ENCODE measurements at regions not wholly inside any gene's neighbourhood (a gene's known extent, or its start where the extent isn't known, plus 50 kb on each side); places are given as distances from the start of the nearest gene placed in this dataset.
"Not testable (repeated sequence)": the region's sequence is repeated elsewhere in the genome, so short reads cannot be mapped to it uniquely, and the experiment has no call there.

DNA sequence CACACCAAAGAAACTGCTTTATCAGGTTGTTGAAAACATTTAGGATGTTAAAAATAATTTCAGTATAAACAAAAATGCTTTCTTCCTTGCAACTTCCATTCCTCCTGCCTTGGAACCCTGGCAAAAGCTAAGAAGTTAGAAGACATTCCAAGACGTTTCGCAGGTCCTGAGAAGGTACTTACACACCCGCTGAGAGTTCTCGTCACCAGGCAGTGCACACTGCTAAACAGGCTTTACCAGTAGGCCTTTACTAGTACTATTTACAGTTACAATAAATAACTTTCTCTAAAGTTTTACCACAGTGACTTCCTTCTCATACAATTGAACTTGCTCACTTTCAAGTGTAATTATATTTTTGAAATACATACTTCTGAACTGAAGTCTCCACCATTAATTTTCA lies 81.4 kb upstream of the RPS6KA2 start:
- in situ Hi-C loops (cut with MboI; ENCODE audit: low sequenced_read_pairs) = no loop called here

DNA sequence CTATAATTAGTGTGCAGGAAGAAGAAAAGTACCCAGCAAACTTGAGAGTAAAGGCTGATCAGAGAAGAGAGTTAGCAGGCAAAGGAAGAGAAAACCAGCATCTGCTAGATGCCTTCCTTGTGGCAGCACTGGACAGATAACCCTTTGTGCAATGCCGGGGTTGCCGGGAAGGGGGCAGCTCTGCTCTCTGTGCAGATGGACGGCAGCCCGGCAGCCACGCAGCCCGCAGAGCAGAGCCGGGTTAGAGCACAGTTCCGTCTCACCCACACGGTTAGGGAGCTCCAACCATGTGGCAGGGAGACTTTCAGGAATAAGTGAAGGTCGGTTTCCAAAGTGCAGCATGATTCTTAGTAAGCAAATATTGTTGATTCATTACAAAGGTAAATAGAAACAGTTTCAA lies 80.0 kb upstream of the RPS6KA2 start:
- in situ Hi-C loops (cut with MboI; ENCODE audit: low sequenced_read_pairs) = no loop called here

DNA sequence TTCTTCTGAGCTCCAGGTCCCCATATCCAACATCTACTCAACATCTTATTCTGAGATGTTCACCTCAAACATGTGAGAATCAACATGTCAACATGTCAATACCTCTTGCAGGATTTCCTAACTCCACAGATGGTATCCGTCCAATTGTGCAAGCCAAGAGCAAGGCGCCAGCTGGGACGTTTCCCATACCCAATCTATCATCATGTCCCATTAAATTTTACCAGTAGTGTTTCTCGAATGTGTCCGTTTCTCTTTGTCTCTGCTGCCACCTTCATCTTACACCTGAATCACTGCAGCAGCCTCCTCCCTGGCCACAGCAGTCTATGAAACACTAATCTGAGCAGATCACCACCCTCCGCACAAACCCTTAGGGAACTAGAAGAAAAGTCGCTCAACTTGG lies 78.0 kb upstream of the RPS6KA2 start:
- in situ Hi-C loops (cut with MboI; ENCODE audit: low sequenced_read_pairs) = no loop called here

- in situ Hi-C loops (cut with MboI; ENCODE audit: low sequenced_read_pairs) = no loop called here
Observed at GRCh38 chr6:166704171-166704570, 77.1 kb upstream of the RPS6KA2 start.

- in situ Hi-C loops (cut with MboI; ENCODE audit: low sequenced_read_pairs) = no loop called here
Observed at GRCh38 chr6:166703149-166703710, 76.2 kb upstream of the RPS6KA2 start.

DNA sequence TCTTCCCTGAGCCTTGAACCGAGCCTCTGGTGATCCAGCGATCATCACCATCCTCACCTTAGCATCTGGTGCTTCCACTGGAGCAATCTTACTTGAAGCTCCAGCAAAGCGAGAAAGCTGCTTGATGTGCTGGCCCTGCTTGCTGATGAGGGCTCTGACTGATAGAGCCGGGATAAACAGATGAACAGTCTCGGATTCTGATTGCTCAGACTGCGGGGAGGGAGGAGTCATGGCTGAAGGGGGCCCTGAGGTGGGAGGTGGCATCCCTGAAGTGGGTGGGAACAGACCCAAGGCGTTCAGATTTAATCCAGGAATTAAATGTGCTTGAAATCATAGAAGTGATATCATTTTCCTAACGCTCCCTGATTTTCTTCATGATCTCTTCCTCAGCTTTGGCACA lies 74.4 kb upstream of the RPS6KA2 start:
- in situ Hi-C loops (cut with MboI; ENCODE audit: low sequenced_read_pairs) = not testable (repeated sequence)

DNA sequence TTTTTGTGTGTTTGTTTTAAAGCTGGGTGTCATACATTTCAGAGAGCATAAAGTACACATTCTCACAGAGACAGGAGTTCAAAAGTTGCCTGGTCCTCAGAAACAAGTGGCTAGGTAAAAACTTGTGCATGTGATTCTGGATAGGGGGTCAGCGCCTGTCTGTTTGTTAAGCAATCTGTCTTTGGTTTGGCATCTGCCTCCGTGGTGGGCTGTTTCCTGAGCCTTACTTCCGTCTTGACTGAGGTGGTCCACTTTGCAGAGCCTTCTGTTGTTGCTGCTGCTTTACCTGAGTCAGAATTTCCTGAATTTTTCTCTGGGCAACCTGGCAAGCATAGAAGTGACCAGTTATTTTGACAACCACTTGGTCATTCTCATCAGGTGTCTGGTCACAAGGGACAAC lies 73.8 kb upstream of the RPS6KA2 start:
- in situ Hi-C loops (cut with MboI; ENCODE audit: low sequenced_read_pairs) = not testable (repeated sequence)

DNA sequence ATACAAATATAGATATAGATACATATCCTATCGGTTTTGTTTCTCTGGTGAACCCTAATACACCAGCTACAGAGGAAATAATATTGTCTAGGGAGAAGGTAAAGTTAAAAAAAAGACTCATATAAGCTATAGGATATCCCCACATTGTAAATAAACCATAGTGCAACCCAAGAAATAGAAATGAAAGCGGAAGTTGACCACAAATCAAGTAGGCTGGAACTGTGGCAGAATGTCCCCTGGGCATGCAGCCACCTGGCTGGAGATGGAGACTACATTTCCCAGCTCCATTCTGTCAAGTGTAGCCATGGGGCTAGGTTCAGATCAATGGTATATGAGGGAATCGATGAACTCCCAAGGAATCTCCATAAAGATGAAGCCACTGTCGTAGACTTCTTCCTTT lies 70.1 kb upstream of the RPS6KA2 start:
- in situ Hi-C loops (cut with MboI; ENCODE audit: low sequenced_read_pairs) = no loop called here

- in situ Hi-C loops (cut with MboI; ENCODE audit: low sequenced_read_pairs) = no loop called here
Observed at GRCh38 chr6:166693880-166694279, 66.8 kb upstream of the RPS6KA2 start.

- in situ Hi-C loops (cut with MboI; ENCODE audit: low sequenced_read_pairs) = no loop called here
Observed at GRCh38 chr6:166692723-166693302, 65.8 kb upstream of the RPS6KA2 start.

DNA sequence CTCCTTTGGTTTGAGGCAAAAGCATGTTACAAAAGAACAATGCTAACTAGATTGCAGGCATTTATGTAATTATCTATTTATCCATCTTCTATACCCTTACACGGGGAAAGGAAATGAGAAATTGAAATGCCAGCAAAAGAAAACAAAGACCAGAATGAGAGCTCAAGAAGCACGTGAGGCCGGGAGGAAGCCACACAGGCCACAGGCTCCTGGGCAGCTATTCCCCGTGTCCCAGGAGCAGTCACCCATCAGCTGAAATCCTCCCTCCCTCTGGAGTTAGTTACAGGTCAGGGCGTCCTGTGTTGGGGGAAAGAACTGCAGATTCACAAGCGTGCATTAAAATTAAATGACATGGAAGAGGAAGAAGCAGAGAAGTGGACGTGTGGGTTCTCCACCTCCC lies 64.7 kb upstream of the RPS6KA2 start:
- in situ Hi-C loops (cut with MboI; ENCODE audit: low sequenced_read_pairs) = no loop called here

- in situ Hi-C loops (cut with MboI; ENCODE audit: low sequenced_read_pairs) = no loop called here
Observed at GRCh38 chr6:166691199-166691598, 64.1 kb upstream of the RPS6KA2 start.

GRCh38 chr6:166689687-166690086 lies 62.6 kb upstream of the RPS6KA2 start:
- in situ Hi-C loops (cut with MboI; ENCODE audit: low sequenced_read_pairs) = no loop called here

- in situ Hi-C loops (cut with MboI; ENCODE audit: low sequenced_read_pairs) = no loop called here
Observed at GRCh38 chr6:166688901-166689300, 61.9 kb upstream of the RPS6KA2 start.

GRCh38 chr6:166687879-166688205 lies 60.8 kb upstream of the RPS6KA2 start:
- in situ Hi-C loops (cut with MboI; ENCODE audit: low sequenced_read_pairs) = no loop called here

- in situ Hi-C loops (cut with MboI; ENCODE audit: low sequenced_read_pairs) = no loop called here
Observed at GRCh38 chr6:166687070-166687878, 60.2 kb upstream of the RPS6KA2 start.

- in situ Hi-C loops (cut with MboI; ENCODE audit: low sequenced_read_pairs) = no loop called here
Observed at GRCh38 chr6:166686317-166686716, 59.3 kb upstream of the RPS6KA2 start.

DNA sequence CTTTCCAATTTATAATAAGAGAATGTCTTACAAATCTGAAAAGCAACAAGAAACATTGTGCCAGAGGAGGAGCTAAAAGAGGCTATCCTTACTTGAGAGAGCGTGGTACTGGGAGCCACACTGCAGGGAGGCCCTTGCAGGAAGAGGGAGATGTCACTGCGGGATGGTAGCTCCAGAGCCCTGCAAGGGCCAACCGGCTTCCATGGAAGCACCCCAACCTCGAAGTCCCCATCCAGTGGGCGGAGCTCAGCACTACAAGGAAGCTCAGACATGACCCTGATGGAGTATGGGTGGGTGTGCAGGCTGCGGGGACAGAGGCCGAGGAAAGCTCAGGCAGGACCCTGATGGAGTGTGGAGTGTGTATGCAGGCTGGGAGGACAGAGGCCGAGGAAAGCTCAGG lies 57.8 kb upstream of the RPS6KA2 start:
- in situ Hi-C loops (cut with MboI; ENCODE audit: low sequenced_read_pairs) = no loop called here

DNA sequence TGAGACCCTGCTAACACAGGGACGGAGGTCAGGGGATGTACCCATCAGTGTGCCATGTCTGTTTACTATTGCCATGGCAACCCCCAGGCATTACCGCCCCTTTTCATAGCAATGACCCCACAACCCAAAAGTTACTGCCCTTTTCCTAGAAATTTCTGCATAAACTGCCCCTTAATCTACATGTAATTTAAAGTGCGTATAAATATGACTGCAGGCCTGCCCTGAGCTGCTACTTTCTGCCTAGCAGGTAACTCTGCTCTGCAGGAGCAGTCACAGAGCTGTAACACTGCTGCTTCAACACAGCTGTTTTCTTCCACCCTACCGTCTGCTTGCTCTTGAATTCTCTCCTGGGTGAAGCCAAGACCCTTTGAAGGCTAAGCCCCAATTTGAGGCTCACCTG lies 57.1 kb upstream of the RPS6KA2 start:
- in situ Hi-C loops (cut with MboI; ENCODE audit: low sequenced_read_pairs) = no loop called here

DNA sequence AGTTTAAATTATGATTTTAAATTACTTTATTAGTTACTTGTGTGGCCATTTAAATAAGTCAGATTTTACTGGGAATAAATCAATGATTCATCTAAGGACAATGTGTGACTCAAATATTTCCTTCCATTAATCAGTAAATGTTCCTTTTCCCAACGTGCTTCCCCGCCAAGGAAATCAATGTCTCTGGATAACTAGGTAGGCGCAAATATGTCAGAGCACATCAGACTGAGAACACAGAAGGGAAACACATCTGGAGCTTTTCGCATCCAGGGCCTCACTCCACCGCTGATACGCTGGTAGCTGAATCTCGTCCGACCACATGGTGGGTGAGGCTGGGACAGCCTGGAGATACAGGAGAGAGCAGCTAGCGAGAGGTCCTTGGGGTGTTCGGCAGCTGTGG lies 56.4 kb upstream of the RPS6KA2 start:
- in situ Hi-C loops (cut with MboI; ENCODE audit: low sequenced_read_pairs) = no loop called here

DNA sequence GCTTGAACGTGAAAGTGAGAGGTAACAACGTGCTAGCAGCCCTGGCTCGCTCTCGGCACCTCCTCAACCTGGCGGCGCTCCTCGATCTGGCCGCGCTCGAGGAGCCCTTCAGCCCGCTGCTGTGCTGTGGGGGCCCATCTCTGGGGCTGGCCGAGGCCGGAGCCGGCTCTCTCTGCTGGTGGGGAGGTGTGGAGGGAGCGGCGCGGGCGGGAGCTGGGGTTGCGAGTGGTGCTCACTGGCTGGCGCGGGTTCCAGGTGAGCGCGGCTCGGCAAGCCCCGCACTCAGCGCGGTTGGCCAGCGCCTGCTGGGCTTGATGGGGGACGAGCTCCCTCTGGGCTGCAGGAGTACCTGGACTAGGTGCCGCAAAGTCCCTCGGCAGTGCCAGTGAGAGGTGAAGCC lies 52.5 kb upstream of the RPS6KA2 start:
- in situ Hi-C loops (cut with MboI; ENCODE audit: low sequenced_read_pairs) = no loop called here

DNA sequence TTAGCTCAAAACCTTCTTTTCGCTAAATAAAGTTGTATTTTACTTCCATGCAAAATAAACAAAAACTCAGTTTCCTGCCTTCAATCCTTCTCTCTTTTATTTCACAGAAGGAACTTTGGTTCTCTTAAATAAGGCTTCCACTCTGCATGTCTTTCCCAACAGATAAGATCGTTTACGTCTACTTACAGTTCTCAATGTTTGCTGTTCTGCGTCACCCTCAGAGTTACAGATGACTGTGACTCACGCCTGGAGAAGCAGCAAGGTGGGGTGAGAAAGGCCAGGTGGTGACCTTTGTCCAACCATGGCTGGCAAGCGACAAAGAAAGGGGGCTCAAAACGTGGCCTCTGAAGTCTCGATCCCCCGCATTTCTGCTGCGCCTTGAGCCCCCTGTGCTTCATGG lies 51.4 kb upstream of the RPS6KA2 start:
- in situ Hi-C loops (cut with MboI; ENCODE audit: low sequenced_read_pairs) = no loop called here

GRCh38 chr6:166677941-166678340 lies 50.9 kb upstream of the RPS6KA2 start:
- in situ Hi-C loops (cut with MboI; ENCODE audit: low sequenced_read_pairs) = no loop called here

Measured in HL-60/S4 treated with retinoic acid at 250 ng/mL for 4 days and 3 days (cell line).